ENCODE measurements at regions not wholly inside any gene's neighbourhood (a gene's known extent, or its start where the extent isn't known, plus 50 kb on each side); places are given as distances from the start of the nearest gene placed in this dataset.

- H3K4me1 ChIP-seq (ENCODE audit: insufficient read depth, low read length), result no peaks in the 10 kb centered on the region
- Mint-ChIP-seq H3K27ac (ENCODE audit: unreplicated experiment) (no peak overlapping the region), H3K27me3 (ENCODE audit: low read depth, unreplicated experiment) (no peaks in the 10 kb centered on the region), H3K4me1 (ENCODE audit: low read depth, unreplicated experiment) (peaks cover 2% of the 10 kb centered on the region), H3K36me3 (ENCODE audit: low read depth, unreplicated experiment) (no peaks in the 10 kb centered on the region), H3K9me3 (ENCODE audit: unreplicated experiment) (no peaks in the 10 kb centered on the region), H3K4me3 (ENCODE audit: unreplicated experiment) (no peak overlapping the region)
- TF ChIP-seq CTCF (IDR thresholded peaks at IDR 0.05; ENCODE audit: insufficient read depth, low read depth, low read length) (no peak), EZH2 (IDR thresholded peaks at IDR 0.05; ENCODE audit: insufficient read depth, low read length) (no peak)
- H3K27ac ChIP-seq (ENCODE audit: low read depth, low read length), result no peak overlapping the region
- DNase-seq (ENCODE audit: low read depth) (no peak), FAIRE-seq (peak; percentile 95)
- H3K9ac ChIP-seq (ENCODE audit: low read length), result no peak overlapping the region
- no peaks in the 10 kb centered on the region for H3K36me3 ChIP-seq (ENCODE audit: insufficient read depth, low read length)
- no peak overlapping the region for H2AFZ ChIP-seq (ENCODE audit: low read depth, low read length)
- no peaks in the 10 kb centered on the region for H3K27me3 ChIP-seq (ENCODE audit: insufficient read depth, low read length)
- no peak overlapping the region for H3K4me2 ChIP-seq (ENCODE audit: low read length)
- H3K4me3 ChIP-seq (ENCODE audit: insufficient read depth, low read depth, low read length), result no peak overlapping the region
- no peaks in the 10 kb centered on the region for H4K20me1 ChIP-seq (ENCODE audit: insufficient read depth, low read length)
- no peaks in the 10 kb centered on the region for H3K9me3 ChIP-seq (ENCODE audit: insufficient read depth, low read depth, low read length)
- no peaks in the 10 kb centered on the region for H3K79me2 ChIP-seq (ENCODE audit: insufficient read depth, low read length)
Observed at GRCh38 chrX:42546800-42547199, 231.2 kb downstream of the PPP1R2C start.

- no peaks in the 10 kb centered on the region for H3K27me3 ChIP-seq (ENCODE audit: insufficient read depth, low read length)
- no peaks in the 10 kb centered on the region for H3K9me3 ChIP-seq (ENCODE audit: insufficient read depth, low read depth, low read length)
- H3K79me2 ChIP-seq (ENCODE audit: insufficient read depth, low read length), result no peaks in the 10 kb centered on the region
- Mint-ChIP-seq H3K4me3 (ENCODE audit: unreplicated experiment) (no peak overlapping the region), H3K27ac (ENCODE audit: unreplicated experiment) (no peak overlapping the region), H3K27me3 (ENCODE audit: low read depth, unreplicated experiment) (no peaks in the 10 kb centered on the region), H3K4me1 (ENCODE audit: low read depth, unreplicated experiment) (no peaks in the 10 kb centered on the region), H3K9me3 (ENCODE audit: unreplicated experiment) (peaks cover 1% of the 10 kb centered on the region), H3K36me3 (ENCODE audit: low read depth, unreplicated experiment) (no peaks in the 10 kb centered on the region)
- no peak overlapping the region for H3K27ac ChIP-seq (ENCODE audit: low read depth, low read length)
- no peaks in the 10 kb centered on the region for H3K4me1 ChIP-seq (ENCODE audit: insufficient read depth, low read length)
- H4K20me1 ChIP-seq (ENCODE audit: insufficient read depth, low read length), result no peaks in the 10 kb centered on the region
- no peak overlapping the region for H3K4me2 ChIP-seq (ENCODE audit: low read length)
- H3K36me3 ChIP-seq (ENCODE audit: insufficient read depth, low read length), result no peaks in the 10 kb centered on the region
- TF ChIP-seq EZH2 (IDR thresholded peaks at IDR 0.05; ENCODE audit: insufficient read depth, low read length) (no peak), CTCF (IDR thresholded peaks at IDR 0.05; ENCODE audit: insufficient read depth, low read depth, low read length) (no peak)
- no peak overlapping the region for H3K4me3 ChIP-seq (ENCODE audit: insufficient read depth, low read depth, low read length)
- H2AFZ ChIP-seq (ENCODE audit: low read depth, low read length), result no peak overlapping the region
- FAIRE-seq (no peak), DNase-seq (ENCODE audit: low read depth) (no peak)
- no peak overlapping the region for H3K9ac ChIP-seq (ENCODE audit: low read length)
Observed at GRCh38 chrX:42544883-42545282, 233.1 kb downstream of the PPP1R2C start.

GRCh38 chrX:42541554-42541953 is 236.4 kb downstream of the PPP1R2C start:
- no peaks in the 10 kb centered on the region for H3K4me1 ChIP-seq (ENCODE audit: insufficient read depth, low read length)
- no peak overlapping the region for H3K4me2 ChIP-seq (ENCODE audit: low read length)
- no peak for TF ChIP-seq CTCF (IDR thresholded peaks at IDR 0.05; ENCODE audit: insufficient read depth, low read depth, low read length)
- TF ChIP-seq EZH2 (IDR thresholded peaks at IDR 0.05; ENCODE audit: insufficient read depth, low read length), result no peak
- DNase-seq (ENCODE audit: low read depth) (no peak), FAIRE-seq (no peak)
- H3K9me3 ChIP-seq (ENCODE audit: insufficient read depth, low read depth, low read length), result no peaks in the 10 kb centered on the region
- Mint-ChIP-seq H3K4me1 (ENCODE audit: low read depth, unreplicated experiment) (no peaks in the 10 kb centered on the region), H3K4me3 (ENCODE audit: unreplicated experiment) (no peak overlapping the region), H3K27ac (ENCODE audit: unreplicated experiment) (no peak overlapping the region), H3K27me3 (ENCODE audit: low read depth, unreplicated experiment) (no peaks in the 10 kb centered on the region), H3K9me3 (ENCODE audit: unreplicated experiment) (peaks cover 1% of the 10 kb centered on the region), H3K36me3 (ENCODE audit: low read depth, unreplicated experiment) (no peaks in the 10 kb centered on the region)
- no peaks in the 10 kb centered on the region for H3K79me2 ChIP-seq (ENCODE audit: insufficient read depth, low read length)
- no peaks in the 10 kb centered on the region for H4K20me1 ChIP-seq (ENCODE audit: insufficient read depth, low read length)
- H2AFZ ChIP-seq (ENCODE audit: low read depth, low read length), result no peak overlapping the region
- no peaks in the 10 kb centered on the region for H3K36me3 ChIP-seq (ENCODE audit: insufficient read depth, low read length)
- H3K9ac ChIP-seq (ENCODE audit: low read length), result no peak overlapping the region
- no peak overlapping the region for H3K4me3 ChIP-seq (ENCODE audit: insufficient read depth, low read depth, low read length)
- no peak overlapping the region for H3K27ac ChIP-seq (ENCODE audit: low read depth, low read length)
- H3K27me3 ChIP-seq (ENCODE audit: insufficient read depth, low read length), result no peaks in the 10 kb centered on the region
